ENCODE measurements at regions not wholly inside any gene's neighbourhood (a gene's known extent, or its start where the extent isn't known, plus 50 kb on each side); places are given as distances from the start of the nearest gene placed in this dataset.
"Not testable (repeated sequence)": the region's sequence is repeated elsewhere in the genome, so short reads cannot be mapped to it uniquely, and the experiment has no call there.

DNA sequence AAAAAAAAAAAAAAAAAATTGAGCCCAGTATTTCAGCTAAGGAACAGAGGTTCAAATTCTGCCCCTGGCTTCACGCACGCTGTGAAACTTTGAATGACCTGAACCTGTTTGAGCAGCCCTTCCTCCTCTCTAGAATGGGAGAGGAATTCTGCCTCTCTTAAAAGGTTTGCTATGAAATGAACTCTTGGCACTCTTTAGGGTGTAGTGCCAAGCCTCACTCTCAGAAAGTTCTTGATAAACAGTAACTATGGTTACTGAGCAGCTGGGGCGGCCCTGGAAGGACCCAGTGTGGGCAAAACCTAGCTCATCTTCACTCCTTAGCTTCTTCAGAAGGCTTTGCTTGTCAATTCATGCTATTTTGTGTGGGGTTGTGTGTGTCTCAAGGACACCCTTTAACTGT is 73.7 kb downstream of the GEMIN8 start:
- Histone ChIP-seq H3K27ac (no peak overlapping the region), H3K9me3 (ENCODE audit: severe bottlenecking) (no peaks in the 10 kb centered on the region), H3K36me3 (no peaks in the 10 kb centered on the region), H3K4me3 (ENCODE audit: low read depth, low read length) (no peak overlapping the region), H3K27me3 (ENCODE audit: insufficient read depth, low read depth, severe bottlenecking) (peaks cover 15% of the 10 kb centered on the region)
- no peak for DNase-seq
- TF ChIP-seq, protein P1, sequence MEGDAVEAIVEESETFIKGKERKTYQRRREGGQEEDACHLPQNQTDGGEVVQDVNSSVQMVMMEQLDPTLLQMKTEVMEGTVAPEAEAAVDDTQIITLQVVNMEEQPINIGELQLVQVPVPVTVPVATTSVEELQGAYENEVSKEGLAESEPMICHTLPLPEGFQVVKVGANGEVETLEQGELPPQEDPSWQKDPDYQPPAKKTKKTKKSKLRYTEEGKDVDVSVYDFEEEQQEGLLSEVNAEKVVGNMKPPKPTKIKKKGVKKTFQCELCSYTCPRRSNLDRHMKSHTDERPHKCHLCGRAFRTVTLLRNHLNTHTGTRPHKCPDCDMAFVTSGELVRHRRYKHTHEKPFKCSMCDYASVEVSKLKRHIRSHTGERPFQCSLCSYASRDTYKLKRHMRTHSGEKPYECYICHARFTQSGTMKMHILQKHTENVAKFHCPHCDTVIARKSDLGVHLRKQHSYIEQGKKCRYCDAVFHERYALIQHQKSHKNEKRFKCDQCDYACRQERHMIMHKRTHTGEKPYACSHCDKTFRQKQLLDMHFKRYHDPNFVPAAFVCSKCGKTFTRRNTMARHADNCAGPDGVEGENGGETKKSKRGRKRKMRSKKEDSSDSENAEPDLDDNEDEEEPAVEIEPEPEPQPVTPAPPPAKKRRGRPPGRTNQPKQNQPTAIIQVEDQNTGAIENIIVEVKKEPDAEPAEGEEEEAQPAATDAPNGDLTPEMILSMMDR (IDR thresholded peaks at IDR 0.05; ENCODE audit: low read depth, low read length): no peak

DNA sequence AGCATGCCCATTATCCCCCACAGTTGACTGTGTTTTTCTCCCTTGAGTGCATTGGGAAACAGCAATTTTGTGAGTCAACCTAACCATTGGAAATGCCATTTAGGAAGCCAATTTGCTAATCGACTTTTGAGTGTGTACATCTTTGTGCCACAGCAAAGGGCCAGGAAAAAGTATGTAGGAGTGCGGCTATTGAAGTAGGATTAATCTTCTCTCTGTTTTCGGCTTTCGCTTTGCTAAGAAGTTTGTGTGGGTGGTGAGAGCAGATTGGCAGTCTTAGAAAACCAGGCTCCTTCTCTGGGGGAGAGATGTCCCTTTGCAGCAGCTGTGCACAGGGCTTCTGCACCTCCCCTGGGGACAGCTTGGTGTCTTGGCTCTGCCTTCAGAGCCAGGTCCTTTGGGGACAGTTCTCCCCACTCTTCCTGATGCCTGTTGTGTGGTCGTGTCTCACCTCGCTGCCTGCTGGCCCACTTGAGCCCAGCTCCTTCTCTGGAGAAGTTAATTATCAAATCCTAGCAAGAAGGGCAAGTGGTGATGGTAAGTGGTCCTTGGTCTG is 74.5 kb downstream of the GEMIN8 start:
- no peaks in the 10 kb centered on the region for H3K9me3 ChIP-seq (ENCODE audit: severe bottlenecking)
- H3K27me3 ChIP-seq (ENCODE audit: insufficient read depth, low read depth, severe bottlenecking): peaks cover 15% of the 10 kb centered on the region
- TF ChIP-seq, protein P1 (IDR thresholded peaks at IDR 0.05; ENCODE audit: low read depth, low read length): no peak
- H3K36me3 ChIP-seq: no peaks in the 10 kb centered on the region
- DNase-seq: no peak
- no peak overlapping the region for H3K27ac ChIP-seq
- H3K4me3 ChIP-seq (ENCODE audit: low read depth, low read length): no peak overlapping the region

GRCh38 chrX:13952581-13952980 is 77.1 kb downstream of the GEMIN8 start:
- Histone ChIP-seq H3K4me3 (ENCODE audit: low read depth, low read length) (no peak overlapping the region), H3K27ac (no peak overlapping the region), H3K27me3 (ENCODE audit: insufficient read depth, low read depth, severe bottlenecking) (peaks cover 15% of the 10 kb centered on the region), H3K36me3 (no peaks in the 10 kb centered on the region), H3K9me3 (ENCODE audit: severe bottlenecking) (no peaks in the 10 kb centered on the region)
- no peak for DNase-seq
- TF ChIP-seq, protein P1 (IDR thresholded peaks at IDR 0.05; ENCODE audit: low read depth, low read length): no peak

- not testable (repeated sequence) for H3K27ac ChIP-seq; H3K9me3 ChIP-seq (ENCODE audit: severe bottlenecking); H3K36me3 ChIP-seq; DNase-seq; H3K4me3 ChIP-seq (ENCODE audit: low read depth, low read length)
- peaks cover 15% of the 10 kb centered on the region for H3K27me3 ChIP-seq (ENCODE audit: insufficient read depth, low read depth, severe bottlenecking)
These were observed 83.5 kb downstream of the GEMIN8 start for GRCh38 chrX:13946223-13946622.

- not testable (repeated sequence) for H3K27ac ChIP-seq; H3K36me3 ChIP-seq; H3K9me3 ChIP-seq (ENCODE audit: severe bottlenecking); DNase-seq; H3K4me3 ChIP-seq (ENCODE audit: low read depth, low read length)
- H3K27me3 ChIP-seq (ENCODE audit: insufficient read depth, low read depth, severe bottlenecking): peaks cover 14% of the 10 kb centered on the region
These were observed 83.9 kb downstream of the GEMIN8 start for GRCh38 chrX:13945787-13946186.

- TF ChIP-seq, protein P1 (IDR thresholded peaks at IDR 0.05; ENCODE audit: low read depth, low read length): no peak
- Histone ChIP-seq H3K36me3 (no peaks in the 10 kb centered on the region), H3K27ac (no peak overlapping the region), H3K27me3 (ENCODE audit: insufficient read depth, low read depth, severe bottlenecking) (peaks cover 36% of the 10 kb centered on the region), H3K4me3 (ENCODE audit: low read depth, low read length) (no peak overlapping the region), H3K9me3 (ENCODE audit: severe bottlenecking) (no peaks in the 10 kb centered on the region)
- no peak for DNase-seq
These were observed 89.0 kb downstream of the GEMIN8 start for GRCh38 chrX:13940671-13941070.
